ENCODE measurements at regions not wholly inside any gene's neighbourhood (a gene's known extent, or its start where the extent isn't known, plus 50 kb on each side); places are given as distances from the start of the nearest gene placed in this dataset.

- TF ChIP-seq POLR2A (IDR thresholded peaks at IDR 0.05) = no peak
- no peak for TF ChIP-seq CTCF (IDR thresholded peaks at IDR 0.05)
These were observed 1683.4 kb downstream of the TP53TG3F start for GRCh38 chr16:35142809-35143192.

Measured in right lobe of liver (tissue), 4 donors.